HG02571 (cell line): ENCODE measurements at regions not wholly inside any gene's neighbourhood (a gene's known extent, or its start where the extent isn't known, plus 50 kb on each side); places are given as distances from the start of the nearest gene placed in this dataset.

Source experiments
- ATAC-seq: cut with Tn5 transposase; IDR thresholded peaks from one replicate; pipeline ENCODE4 v1.9.1; 2021; ENCODE audit warnings: mild to moderate bottlenecking, moderate library complexity; ENCODE audit not compliant: unreplicated experiment

- ATAC-seq: no peak
These were observed 267.9 kb downstream of the DLL1 start for GRCh38 chr6:170022827-170023619.

DNA sequence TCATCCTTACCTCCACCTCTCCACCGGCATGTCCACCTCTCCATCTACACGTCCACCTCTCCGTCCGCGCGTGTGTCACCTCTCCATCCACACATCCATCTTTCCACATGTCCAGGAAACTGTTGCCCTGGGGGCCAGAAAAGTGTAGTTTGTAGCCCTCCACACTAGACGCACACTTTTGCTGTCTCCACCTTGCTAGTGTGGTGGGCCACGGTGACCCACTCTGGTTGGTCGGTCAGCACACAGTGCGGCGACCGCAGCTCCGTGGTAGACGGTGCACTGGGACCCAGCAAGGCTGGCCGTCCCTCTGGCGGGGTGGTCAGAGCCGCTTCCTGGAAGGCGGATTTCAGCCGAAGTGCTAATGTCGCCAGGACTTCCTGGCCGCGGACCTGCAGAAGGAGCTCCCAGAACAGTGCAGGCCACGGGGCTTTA lies 268.6 kb downstream of the DLL1 start:
- ATAC-seq: no peak

DNA sequence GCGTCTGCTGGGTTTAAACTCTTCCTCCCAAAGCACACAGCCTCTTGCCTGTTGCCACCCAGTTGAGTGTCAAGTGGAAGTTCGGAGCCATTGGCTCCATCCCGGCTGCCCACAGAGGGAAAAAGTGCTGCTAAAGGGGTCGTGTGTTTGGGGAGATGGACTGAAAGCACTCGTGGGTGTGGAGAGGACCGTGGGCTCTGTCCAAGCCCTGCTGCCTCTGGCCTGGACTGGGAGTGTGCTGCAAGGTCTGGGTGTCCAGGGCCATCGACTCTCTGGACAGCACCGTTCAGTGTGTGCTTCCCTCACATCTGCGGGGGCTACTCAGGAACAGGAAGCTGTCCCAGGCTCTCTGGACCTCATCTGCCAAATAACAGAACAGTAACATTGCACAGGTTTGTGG lies 269.3 kb downstream of the DLL1 start:
- no peak for ATAC-seq

DNA sequence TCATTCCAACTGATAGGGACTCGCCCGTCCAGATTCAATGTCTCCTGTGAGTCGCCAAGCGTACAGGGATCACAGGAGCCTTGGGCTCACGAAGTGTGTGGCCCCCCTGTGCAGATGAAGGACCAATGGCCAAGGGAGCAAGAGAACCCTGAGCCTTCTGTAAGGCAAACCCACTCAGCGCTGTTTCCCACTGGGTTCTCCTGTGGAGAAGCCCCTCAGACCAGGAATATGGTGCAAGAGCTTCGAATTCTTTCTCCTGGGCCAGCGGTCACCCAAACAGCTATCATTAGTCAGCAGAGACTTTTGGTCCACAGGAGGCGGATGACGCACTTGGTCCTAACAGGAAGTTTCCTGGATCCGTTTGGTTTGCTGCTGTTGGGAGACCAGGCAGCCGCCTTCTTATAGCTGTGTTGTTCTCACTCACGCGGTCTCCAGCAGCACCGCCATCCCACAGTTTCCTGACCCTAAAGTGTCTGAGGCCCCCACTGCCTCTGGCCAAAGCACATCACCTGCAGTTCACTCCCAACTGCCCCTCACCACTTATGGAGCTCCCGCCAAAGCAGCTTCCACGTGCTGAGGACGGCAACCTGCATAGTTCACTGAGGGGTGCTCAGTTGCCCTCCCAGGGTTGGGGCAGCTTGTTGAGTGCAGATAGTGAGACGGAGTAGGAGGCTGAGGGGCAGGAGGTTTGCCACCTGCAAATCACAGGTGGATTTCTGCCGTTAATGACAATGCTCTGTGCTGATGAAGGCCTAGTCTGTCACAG lies 268.6 kb downstream of the ERMARD start:
- no peak for ATAC-seq

GRCh38 chr6:170018936-170019817 lies 267.8 kb downstream of the ERMARD start:
- ATAC-seq: no peak

DNA sequence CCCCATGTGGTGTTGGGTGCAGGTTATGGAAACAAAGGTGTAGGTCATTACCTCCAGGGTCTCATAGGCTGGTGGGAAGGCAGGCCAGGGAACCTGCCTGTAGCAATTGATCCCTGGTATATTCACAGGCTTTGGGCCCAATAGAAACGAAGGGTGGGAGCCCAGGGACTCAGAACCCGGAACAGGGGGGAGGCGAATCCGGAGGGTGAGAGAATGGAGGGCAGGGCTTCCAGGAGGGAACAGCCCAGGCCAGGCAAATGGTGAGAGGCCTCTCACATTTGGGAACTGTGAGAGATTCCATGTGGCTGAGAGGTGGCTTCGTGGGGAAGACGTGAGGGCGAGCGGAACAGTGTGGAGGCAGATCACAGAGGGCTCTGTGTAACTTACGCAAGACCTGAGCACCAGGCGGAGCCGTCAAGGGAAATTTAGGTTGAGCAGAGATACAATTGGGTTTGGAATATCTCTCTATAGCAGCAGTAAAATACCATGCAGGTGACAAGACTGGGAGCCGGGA lies 267.1 kb downstream of the ERMARD start:
- ATAC-seq: no peak

DNA sequence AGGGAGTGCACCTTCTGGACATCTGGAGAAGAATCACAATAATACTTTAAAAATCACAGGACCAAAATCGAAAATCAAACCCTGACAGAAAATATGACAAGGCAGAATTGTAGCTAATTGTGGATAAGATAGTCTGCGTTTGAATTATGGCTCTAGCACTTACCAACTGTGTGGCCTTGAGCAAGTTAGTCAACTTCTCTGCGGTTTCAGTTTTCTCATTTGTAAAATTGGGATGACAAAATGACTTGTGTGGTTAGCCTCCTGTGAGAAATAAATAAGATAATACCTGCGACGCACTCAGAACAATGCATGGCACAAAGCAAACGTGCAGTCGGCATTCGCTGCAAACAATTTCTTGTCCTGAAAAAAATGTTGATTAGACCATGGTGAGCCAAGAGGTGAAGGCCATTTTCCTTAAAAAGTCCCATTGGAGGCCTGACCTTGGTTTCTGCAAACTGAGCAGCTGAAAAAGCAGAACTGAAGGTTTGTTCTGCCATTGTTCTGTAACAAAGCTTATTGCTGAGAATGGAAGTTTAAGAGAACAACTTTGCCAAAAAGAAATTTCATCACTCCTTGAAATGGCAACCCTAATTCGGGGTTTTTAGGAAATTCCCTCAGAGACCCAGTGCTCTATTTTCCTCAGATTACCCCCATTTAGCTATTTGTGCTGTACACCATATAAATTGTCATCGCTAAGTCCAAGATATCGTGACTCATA lies 266.3 kb downstream of the ERMARD start:
- ATAC-seq: no peak

GRCh38 chr6:170013815-170014214 lies 262.4 kb downstream of the ERMARD start:
- ATAC-seq: no peak

DNA sequence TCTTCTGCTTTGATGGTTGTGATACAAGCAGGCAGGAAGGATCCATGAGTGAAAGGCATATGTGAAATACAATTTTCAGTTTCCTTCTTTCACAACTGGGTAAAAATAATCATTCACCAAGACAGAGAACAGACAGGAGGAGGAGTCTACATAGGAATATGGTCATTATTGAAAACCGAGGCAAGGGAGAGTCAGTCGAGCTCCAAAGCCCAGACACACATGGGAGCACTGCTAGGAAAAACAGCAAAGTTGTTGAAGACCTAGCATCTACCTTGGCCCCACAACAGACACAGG lies 260.6 kb downstream of the ERMARD start:
- ATAC-seq: no peak

- no peak for ATAC-seq
These were observed 260.0 kb downstream of the ERMARD start for GRCh38 chr6:170011204-170012036.

- no peak for ATAC-seq
These were observed 259.3 kb downstream of the ERMARD start for GRCh38 chr6:170010665-170011203.

DNA sequence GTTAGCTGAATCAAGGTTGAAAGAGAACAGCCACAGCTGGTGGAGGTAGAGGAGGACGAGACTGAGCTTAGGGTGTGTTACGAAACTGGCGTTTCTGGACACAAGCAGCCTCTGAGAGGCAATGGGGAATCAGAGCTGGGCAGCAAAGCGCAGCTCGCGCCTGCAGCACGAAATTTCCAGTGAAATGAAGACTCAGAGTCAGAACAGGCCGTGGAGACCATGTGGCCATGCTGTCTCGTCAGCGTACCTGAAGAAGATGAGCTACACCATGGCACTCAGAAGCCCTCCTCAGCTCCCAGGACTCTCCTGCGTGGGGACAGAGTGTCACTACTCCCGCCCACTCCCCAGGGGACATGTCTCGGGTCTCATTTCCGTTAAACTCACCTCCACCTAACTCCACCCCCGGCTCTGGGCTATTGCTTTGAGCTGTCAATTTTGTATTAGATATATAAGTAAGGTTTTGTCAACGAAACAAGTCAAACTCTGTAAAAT lies 256.9 kb downstream of the ERMARD start:
- no peak for ATAC-seq

GRCh38 chr6:170007468-170008293 lies 256.3 kb downstream of the ERMARD start:
- ATAC-seq: no peak

DNA sequence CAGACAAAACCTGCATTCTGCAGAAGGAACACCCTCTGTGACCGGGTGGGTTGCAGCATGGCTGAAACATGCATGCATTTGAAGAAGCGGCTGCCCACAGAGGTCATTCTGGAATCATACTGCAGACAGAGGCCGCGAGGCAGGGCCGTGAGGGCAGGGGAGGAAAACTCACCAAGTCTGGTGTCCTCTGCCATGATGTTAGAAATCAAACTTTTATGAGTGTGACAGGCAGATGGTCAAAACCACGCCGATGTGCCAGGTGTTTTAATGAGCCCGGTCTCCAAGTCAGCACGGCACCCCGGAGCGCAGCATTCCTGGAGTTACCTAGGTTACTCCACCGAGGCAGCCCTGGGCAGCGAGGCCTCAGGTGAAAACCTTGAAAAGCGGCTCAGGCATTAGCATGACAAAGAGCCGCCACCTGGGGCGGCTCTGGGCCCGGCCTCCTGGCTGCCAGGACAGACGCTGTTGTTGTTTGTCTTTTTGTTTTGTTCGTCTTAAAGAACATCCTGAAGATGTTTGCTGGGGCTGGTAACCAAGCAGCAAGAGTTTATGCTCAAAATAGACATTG lies 255.6 kb downstream of the ERMARD start:
- ATAC-seq: no peak

GRCh38 chr6:170006071-170006899 lies 254.9 kb downstream of the ERMARD start:
- no peak for ATAC-seq

DNA sequence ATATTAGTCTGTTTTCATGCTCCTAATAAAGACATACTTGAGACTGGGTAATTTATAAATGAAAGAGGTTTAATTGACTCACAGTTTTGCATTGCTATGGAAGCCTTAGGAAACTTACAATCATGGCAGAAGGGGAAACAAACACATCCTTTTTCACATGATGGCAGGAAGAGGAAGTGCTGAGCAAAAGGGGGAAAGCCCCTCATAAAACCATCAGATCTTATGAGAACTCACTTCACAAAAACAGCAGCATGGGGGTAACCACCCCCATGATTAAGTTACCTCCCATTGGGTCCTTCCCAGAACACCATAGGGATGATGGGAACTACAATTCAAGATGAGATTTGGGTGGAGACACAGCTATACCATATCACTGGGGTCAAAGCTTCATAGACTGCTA lies 254.2 kb downstream of the ERMARD start:
- ATAC-seq: no peak

DNA sequence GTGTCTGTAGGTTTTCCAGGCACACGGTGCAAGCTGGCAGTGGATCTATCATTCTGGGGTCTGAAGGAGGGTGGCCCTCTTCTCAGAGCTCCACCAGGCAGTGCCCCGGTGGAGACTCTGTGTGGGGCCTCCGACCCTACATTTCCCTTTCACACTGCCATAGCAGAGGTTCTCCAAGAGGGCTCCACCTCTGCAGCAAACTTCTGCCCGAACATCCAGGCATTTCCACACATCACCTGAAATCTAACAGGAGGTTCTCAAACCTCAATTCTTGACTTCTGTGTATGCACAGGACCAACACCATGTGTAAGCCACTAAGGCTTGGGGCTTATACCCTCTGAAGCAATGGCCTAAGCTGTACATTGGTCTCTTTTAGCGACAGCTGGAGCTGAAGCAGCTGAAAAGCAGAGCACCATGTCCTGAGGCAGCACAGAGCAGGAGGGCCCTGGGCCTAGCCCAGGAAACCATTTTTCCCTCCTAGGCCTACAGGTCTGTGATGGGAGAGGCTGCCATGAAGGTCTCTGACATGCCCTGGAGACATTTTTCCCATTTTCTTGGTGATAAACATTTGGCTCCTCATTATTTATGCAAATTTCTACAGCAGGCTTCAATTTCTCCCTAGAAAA lies 253.3 kb downstream of the ERMARD start:
- no peak for ATAC-seq
